HG03060 (cell line): ENCODE measurements at regions not wholly inside any gene's neighbourhood (a gene's known extent, or its start where the extent isn't known, plus 50 kb on each side); places are given as distances from the start of the nearest gene placed in this dataset.
"Not testable (repeated sequence)": the region's sequence is repeated elsewhere in the genome, so short reads cannot be mapped to it uniquely, and the experiment has no call there.

ENCODE experiments used
- ATAC-seq: cut with Tn5 transposase; IDR thresholded peaks from one replicate; pipeline ENCODE4 v1.9.1; 2021; ENCODE audit warnings: low read depth, moderate number of reproducible peaks; ENCODE audit not compliant: unreplicated experiment

GRCh38 chr1:204777591-204777990 lies 92.1 kb upstream of the LRRN2 start:
- no peak for ATAC-seq

- no peak for ATAC-seq
These were observed 90.0 kb upstream of the NFASC start for GRCh38 chr1:204780630-204781029.

- no peak for ATAC-seq
These were observed 88.5 kb upstream of the NFASC start for GRCh38 chr1:204782118-204782700.

GRCh38 chr1:204785023-204785422 lies 85.6 kb upstream of the NFASC start:
- not testable (repeated sequence) for ATAC-seq

DNA sequence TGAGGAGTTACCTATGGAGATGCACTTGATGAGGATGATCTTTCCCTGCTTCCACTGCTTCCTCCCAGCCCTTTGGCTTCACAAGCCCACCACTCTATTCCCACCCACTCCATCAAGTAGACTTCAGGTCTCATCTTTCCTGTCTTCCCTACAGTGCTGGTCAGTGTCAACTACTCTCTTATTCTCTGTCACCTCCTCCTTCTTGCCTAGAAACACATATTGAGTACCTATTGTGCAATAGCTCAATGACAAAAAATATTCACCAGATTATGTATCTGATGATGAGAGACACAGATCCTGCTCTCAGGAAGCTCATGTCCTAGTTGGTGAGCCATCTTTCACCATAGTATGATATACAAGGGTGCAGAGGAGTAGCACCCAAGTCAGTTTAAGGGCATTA lies 82.2 kb upstream of the NFASC start:
- ATAC-seq: no peak

GRCh38 chr1:204791453-204792353 lies 79.0 kb upstream of the NFASC start:
- ATAC-seq: no peak

DNA sequence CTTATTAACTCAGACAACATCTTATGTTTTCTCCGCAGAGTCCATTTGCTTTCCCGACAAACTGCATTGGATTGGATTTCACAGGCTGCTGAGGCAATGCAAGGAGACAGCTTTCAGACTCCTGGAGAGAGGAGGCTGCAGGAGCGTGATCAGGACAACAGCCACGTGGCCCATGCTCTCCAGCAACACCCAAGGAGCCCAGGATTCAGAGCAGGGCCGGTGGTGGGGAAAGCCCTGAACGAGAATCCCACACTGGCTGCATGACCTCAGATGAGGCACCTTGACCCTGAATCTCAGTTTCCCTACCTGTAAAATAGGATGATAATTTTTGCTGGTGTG lies 78.3 kb upstream of the NFASC start:
- no peak for ATAC-seq

DNA sequence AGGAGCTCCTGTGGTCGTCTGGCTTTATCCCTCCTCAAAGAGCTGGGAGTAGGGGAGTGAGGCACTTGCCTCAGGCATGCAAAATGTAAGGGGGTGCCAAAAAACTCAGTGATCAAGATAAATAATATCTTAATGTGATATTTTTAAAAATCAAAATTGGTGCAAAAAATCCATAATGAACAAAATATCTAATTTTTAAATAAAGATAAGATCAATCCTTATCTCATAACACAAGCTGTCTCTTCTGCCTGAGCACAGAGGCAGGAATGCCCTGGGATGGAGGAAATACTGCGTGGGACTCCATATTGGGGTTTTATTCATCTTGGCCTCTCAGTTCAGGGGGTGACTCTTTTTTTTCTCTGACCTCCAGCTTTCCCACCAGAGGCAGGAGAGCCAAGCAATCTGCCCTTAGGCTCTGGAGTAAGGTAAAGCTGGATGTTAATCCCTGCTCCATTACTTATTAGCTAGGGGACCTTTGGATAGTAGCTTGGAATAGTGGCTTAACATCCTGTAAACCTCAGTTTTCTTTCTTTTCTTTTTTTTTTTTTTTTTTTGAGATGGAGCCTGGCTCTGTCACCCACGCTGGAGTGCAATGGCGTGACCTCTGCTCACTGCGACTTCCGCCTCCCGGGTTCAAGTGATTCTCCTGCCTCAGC lies 77.3 kb upstream of the NFASC start:
- no peak for ATAC-seq

DNA sequence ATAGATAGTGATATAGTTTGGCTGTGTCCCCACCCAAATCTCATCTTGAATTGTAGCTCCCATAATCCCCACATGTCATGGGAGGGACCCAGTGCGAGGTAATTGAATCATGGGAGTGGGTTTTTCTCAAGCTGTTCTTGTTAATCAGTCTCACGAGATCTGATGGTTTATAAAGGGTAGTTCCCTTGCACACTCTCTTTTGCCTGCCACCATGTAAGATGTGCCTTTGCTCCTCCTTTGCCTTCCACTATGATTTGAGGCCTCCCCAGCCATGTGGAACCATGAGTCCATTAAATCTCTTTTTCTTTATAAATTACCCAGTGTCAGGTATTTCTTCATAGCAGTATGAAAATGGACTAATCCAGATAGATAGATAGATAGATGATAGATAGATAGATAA lies 73.8 kb upstream of the NFASC start:
- ATAC-seq: not testable (repeated sequence)

GRCh38 chr1:204797401-204797800 lies 73.3 kb upstream of the NFASC start:
- ATAC-seq: no peak

- ATAC-seq: no peak
These were observed 71.0 kb upstream of the NFASC start for GRCh38 chr1:204799630-204800029.

DNA sequence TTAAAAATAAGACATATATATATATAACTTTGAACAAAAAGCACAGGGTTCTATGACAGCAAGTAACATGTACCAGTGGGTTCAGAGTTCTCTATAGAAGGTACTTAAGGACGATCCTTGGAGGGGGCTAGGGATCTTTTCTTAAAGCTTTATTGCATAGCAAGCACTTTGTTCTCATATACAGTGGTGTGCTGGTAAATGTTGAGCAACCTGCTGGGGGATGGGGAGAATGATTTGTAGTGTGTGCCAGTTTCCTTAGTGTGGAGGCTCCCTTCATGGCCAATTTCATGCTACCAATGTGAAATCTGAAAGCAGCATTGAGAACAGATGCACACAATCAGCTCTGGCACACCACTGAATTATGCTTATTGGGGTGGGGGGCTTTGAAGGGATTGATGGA lies 69.5 kb upstream of the NFASC start:
- ATAC-seq: no peak

DNA sequence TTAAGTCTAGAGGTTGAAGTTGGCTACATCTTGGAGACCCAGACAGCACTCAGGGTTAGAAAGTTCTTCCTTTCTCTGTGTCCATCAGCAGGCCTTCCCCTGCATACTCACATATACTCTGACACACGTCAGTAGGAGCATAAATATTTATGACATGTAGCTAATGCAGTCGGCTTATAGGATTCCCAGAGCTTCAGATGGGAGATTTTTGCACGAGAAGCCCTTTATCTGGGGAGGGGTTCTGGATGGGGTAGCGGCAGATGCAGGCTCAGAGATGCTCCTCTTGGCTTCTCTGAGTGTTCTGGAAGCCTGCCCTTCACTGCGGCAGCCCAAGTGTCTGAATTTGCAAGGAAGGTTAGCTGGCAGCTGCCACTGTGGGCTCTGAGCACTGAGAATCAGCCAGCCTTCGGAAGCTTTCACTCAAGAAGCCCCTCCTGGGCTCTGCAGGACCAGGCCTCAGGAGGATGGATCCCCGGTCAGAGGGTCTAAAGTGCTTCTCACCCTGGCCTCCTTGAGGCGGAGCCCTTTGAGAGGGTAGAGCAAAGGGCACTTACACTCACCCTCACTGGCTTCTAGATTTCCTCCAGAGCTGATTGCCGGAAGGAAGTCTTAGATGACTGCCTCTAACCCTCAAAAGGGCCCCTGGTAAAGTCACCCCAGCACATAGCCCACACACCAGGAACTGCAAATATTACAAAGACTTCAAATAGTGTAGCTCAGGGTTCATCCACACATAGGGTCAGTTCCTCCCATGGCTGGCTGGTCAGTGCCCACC lies 68.1 kb upstream of the NFASC start:
- ATAC-seq: no peak

- no peak for ATAC-seq
These were observed 67.1 kb upstream of the NFASC start for GRCh38 chr1:204803607-204804006.

DNA sequence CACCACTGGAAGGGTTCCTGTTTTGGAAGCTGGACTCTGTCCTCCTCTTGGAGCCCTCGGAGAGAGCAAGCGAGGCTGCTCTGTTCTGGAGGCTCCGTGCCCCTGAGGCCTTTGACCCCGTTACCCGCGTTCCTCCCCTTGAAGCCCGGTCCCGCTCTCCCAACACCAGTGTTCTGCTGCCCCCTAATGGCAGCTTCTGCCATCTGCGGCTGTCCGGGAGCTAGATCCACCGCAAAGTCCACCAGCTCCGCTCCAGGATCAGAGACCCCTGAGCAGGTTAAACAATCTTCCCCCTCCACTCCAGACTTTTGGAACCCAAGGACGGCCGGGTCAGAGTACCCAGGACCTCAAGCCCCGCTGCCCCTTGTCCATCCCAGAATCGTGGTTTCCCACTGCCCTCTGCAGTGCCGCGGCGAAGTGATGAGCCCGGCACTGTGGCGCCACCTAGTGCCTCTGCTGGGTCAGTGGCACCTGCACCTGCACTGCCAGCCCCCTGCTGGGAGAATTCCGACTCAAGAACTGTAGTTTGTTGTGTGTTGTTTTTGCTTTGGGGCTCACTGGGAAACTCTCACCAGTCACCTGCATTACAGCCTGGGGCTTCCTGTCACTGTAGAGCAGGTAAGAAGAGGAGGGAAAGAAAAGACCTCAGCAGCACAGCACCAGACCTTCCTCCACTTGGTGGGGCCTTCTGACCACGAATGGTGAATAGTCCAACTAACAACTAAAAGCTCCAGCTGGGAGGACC lies 63.5 kb upstream of the NFASC start:
- ATAC-seq: peak; percentile 55

DNA sequence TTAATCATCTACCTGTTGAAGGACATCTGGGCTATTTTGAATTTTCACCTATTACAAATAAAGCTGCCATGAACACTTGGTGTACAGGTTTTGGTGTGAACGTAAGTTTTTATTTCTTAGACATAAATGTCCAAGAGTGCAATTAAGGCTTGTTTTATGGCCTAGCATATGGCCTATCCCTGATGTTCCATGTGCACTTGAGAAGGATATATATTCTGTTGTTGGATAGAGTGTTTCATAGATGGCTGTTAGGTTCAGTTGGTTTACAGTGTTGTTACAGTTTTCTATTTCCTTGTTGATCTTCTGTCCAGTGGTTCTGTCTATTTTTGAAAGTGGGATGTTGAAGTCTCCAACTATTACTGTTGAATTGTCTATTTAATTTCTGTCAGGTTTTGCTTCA lies 61.2 kb upstream of the NFASC start:
- no peak for ATAC-seq

DNA sequence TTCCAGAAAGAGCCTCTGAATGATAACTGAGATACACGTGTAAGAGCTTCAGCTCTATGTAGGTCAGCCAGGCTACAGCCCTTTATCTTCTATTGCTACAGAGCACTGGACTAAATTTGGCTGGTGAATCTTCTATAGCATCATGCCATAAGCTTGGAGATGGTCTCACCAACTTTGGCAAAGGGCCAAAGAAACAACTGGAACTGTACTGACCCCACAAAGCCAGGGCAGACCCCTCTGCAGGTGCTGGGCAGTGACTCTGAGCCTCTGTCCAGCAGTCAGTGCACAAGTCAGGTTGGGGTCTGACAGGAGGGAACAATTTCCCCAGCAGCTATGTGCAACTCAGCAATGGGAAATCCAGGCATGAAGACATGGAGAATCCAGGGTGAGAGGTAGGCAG lies 57.8 kb upstream of the NFASC start:
- ATAC-seq: no peak

DNA sequence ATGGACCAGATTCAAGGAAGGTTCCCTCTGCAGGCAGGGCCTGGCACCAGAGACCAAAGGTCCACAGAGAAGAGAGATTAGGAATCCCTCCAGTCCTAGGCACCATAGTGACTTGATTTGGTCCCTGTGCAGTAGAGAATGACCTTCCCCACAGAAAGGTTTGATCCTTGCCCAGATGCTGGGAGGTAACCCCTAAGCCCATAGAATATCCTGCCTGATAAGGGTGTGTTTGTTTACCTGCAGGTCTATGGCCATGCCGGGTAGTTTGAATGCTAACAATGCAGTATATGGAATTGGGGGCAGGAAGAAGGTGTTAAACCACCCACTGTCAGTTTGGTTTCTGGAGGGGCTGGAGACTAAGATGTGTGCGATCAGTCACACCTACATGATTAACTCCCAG lies 57.1 kb upstream of the NFASC start:
- no peak for ATAC-seq

DNA sequence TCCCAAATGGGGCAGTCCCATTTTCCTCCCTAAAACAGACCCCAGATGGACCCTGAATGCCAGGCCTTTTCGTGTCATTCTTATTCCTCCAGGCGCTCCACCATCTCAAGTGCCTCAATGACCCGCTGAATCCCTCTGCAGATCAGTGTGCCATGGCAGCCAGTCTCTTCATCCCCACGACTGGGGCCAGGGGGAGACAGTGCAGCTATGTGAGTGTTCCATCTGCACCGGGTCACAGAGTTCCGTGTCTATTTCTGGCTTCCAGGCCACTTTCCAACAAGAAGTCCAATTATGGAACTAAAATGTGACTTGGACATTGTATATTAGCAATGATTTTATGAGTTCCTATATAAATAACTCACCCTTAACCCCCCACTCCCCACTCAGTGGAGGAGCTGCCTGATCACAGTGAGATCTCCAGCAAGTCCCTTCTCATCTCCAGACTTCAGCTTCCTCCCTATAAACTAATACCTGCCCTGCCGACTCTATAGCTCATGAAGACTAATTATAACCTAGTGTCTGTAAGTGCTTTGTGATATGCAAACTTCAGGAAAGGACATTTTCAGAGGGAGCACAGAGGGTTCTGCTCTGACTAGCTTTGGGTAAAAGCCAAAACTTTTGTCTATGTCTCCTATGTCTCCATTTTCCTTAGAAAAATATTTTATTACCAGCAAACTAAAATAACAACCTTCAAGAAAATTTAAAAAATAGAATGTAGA lies 56.3 kb upstream of the NFASC start:
- ATAC-seq: no peak

DNA sequence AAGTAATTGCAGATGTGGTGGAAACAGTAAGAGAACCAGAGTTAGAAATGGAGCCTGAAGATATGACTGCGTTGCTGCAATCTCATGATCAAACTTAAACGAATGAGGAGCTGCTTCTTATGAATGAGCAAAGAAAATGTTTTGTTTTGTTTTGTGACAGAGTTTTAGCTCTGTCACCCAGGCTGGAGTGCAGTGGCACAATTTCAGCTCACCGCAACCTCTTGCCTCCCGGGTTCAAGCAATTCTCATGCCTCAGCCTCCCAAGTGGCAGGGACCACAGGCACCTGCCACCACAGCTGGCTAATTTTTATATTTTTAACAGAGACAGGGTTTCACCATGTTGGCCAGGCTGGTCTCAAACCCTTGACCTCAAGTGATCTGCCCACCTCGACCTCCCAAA lies 53.3 kb upstream of the NFASC start:
- no peak for ATAC-seq
